Hematopoietic multipotent progenitor cell treated with erythropoietin and hydrocortisone succinate and interleukin-3 and kit ligand, for 15 days (in vitro differentiated cells): ENCODE measurements at regions not wholly inside any gene's neighbourhood (a gene's known extent, or its start where the extent isn't known, plus 50 kb on each side); places are given as distances from the start of the nearest gene placed in this dataset.

Source experiments
- DNase-seq: peaks from one replicate; pipeline ENCODE4 v3.0.0-alpha.2; 2015; ENCODE audit warnings: low spot score

DNA sequence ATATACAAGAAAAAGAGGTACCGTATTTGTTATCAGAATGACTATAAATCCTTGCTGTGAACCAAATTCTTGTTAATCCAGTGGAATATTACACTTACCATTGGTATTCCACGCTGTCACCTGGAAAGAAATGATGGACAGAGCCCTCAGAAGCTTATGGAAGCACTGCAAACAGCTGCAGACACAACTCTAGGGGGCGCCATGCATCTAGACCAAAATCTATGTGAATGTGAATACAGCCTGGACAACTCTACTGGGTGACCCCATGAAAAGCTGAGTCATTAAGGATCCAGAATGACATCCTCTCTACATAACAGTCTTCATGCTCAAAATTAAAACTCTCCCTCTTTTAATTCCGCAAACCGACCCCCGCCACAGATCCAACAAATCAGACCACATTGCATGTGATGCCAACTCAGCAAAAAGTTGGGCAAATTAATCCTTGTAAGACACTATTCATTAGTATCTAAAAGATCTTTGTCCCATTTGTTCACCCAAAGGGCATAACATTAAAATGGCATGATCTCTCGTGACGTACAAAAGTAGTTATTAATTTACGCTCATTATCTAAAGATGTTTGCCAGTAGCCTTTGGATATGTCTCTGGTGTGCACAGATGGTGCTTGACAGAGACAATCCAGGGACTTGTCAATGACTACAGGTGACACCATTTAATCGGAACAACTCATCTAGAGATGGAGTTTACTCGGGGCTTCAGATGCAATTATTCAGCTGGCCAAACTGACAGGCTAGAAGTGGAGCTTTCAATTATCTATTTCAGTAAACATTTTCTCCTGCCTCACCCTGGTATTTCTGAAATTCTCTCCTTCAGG lies 552.7 kb upstream of the PSMD7 start:
- DNase-seq = no peak

DNA sequence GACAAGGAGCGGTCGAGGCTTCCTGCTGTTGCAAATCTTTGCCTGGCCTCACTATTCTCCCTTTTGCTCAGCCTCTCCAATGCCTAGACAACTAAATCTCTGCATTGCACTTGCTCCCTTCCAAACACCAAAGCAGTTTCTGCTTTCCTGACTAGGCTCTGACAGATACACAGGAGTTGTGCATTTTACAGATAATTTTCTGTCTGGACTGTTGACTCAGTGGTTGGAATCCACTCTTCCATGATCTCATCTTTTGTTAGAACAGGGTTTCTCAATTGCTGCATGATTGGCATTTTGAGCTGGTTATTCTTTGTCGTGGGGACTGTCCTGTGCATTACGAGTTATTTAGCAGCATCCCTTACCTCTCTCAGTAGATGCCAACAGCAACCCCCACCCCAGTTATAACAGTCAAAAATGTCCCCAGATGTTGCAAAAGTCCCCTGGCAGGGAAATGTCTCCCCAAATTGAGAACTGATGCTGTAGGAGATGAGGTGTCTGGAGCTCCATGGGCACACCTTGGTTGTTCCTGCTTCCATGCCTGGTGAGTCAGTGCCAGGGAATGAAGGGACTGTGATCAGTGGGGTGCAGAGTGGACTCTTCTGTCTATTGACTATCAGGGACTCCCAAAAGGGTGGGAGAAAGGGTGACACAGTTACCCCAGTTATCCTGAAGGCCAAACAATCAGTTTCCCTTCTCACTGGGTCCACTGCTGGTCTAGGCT lies 557.4 kb upstream of the PSMD7 start:
- no peak for DNase-seq

DNA sequence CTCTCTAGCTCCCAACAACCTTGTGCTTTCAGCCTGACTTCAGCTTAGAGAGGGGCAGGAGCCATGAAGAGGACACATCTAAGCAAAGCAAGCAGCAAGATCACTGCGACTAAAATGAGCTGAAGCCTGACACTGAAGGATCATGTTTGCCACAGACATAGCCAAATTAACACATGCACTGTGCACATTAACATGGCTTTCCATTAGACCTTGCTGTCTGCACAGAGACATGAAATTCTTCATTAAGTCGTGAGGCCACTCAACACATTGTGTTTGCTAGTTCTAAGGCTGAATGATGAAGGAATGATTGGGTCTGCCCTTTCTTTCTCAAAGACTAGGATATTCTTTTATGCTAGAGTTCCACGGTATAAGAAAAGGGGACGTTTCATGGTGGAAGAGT lies 558.3 kb upstream of the PSMD7 start:
- no peak for DNase-seq

DNA sequence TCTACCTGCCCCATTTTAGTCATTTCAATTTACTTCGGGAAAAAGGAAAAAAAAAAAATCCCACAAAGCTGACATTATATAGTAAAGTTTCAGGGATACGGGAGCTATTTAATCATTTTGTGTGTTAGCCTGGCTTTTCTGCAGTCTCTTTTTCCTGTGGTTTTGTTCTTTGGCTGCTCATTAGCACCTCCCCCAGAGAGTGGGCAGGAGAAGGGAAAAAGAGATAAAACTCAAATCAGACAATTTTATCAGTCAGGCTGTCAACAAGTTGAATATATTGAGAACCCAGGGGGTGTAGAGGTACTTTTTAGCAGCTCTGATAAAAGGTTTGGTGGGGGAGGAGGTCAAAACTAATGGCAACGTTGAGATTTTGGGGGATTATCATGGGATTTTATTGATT lies 559.0 kb upstream of the PSMD7 start:
- no peak for DNase-seq

DNA sequence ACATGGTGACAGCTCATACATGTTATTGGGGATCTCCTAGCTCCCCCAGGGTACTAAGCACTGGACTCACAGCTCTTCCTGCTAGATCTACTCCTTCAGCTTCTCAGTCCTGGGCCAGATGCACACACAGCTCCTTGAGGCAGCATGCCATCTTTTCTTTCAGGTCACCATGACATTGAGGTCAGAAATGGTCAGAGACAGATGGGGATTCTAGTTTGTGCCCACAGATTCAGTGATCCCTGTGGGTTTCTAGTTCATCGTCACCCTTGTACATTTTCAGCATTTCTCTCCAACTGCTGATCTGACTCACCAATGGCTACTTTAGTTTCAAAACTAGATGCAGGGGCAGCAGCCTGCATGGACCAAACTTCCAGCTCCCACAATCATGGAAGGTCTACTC lies 560.7 kb upstream of the PSMD7 start:
- no peak for DNase-seq

DNA sequence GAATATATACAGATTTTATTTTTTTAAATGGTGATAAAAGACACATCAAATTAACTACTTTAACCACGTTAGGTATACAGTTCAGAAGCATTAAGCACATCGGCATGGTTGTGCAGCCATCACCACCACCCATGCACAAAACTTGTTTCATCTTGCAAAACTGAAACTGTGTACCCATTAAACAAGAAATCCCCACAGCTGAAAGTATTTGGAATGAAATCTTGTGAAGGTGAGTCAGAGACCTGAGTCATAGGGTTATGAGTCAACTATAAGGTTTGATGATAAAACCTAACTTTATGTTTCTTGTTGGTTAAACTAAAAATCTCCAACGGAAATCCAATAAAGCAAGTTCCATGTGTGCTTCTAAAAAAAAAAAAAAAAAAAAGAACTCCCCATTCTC lies 561.6 kb upstream of the PSMD7 start:
- DNase-seq = no peak

DNA sequence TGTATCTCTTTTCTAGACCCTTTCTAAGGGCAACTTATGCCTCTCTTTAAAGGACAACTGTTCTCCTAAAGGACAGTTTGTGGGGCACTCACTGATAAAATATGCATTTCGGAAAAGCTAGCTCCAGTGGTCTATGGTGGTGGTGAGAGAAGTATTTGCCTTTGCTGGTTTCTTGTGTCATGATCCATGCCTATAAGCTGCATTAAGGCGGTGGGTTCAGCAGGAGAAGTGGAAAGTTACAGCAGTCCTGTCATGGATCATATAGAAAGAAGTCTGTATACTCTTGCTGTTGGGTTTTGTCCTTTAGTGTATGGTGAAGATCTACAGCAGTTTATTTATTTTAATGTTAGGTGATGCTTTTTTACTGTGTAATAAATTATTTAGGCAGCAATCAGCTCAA lies 563.9 kb upstream of the PSMD7 start:
- no peak for DNase-seq

DNA sequence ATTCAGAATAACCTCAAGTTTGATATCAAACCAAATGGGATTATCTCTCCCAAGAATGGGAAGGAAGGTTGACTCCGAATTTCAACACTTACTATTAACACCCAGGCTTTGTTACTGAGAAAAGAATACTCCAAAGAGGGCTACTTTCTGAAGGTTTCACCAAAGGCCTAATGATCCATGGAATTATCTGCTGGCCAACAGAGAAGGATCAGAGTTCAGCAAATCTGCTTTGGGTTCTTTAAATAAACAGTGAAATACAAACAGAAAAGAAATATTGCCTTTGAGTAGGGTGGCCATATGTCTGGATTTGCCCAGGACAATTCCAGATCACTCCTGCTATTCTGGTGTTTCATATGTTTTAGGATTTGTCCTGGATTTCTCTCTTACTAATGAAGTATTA lies 564.5 kb upstream of the PSMD7 start:
- DNase-seq = no peak

DNA sequence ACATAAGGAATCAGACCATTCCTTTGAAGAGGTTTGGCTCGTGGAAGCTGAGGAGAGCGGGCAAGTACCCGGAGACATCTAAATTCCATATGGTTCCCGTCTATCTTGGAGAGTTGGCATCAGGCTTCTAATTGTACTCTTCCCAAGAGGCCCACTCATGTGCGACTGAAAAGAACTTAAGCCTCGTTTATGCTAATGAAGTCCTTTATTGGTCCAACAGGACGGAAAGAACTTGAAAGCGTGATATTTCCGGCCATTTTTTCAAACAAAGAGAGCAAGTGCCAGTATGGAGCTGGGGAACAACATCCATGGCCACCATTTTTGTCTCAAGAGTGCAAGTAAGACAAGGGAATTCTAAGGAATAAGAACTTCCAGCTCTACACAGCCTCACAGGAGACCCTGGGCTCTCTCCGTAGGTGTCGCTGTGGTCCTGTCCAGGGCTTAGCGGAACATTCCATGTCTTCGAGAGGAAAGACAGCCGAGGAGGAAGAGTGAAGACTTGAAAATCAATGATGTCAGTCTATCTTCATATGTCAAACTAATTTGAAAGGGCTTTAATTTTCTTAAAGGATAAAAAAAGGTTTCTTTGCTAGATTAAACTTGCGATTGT lies 566.0 kb upstream of the PSMD7 start:
- DNase-seq = no peak

DNA sequence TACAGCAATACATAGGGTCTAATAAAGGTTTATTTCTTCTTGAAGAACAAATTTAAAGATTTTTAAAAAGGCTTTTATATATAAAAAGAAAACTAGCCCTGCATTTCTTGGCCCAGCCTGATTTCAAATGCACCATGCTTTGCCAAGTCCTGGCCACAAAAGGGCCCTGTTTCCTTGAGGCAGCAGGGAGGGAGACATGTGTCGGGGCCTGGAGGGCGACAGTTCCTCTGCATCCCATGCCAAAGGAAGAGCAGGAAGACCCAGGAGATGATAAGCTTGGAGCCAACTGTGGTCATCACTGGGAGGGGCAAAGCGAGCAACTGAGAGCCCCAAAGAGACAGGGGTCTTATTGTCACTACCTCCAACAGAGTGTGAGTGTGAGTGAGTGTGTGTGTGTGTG lies 571.5 kb upstream of the PSMD7 start:
- no peak for DNase-seq

DNA sequence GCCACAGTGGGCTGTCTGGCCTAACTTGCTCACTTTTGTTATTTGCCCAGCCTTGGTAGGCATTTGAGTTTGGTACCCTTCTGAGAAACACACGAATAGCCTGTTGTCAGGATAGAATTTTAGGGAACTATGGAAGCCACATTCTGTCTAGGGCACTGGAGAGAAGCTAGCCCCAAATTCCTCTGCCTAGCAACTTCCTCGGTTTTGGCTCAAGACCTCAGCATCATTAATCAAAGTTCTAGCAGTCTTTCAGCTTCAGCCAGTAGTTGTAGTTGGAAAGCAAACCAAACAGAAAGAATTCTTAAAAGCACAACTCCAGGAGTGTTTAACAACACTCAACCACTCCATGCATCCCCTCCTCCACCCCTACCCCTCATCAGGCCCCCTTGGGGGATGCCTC lies 572.1 kb upstream of the PSMD7 start:
- DNase-seq = no peak

DNA sequence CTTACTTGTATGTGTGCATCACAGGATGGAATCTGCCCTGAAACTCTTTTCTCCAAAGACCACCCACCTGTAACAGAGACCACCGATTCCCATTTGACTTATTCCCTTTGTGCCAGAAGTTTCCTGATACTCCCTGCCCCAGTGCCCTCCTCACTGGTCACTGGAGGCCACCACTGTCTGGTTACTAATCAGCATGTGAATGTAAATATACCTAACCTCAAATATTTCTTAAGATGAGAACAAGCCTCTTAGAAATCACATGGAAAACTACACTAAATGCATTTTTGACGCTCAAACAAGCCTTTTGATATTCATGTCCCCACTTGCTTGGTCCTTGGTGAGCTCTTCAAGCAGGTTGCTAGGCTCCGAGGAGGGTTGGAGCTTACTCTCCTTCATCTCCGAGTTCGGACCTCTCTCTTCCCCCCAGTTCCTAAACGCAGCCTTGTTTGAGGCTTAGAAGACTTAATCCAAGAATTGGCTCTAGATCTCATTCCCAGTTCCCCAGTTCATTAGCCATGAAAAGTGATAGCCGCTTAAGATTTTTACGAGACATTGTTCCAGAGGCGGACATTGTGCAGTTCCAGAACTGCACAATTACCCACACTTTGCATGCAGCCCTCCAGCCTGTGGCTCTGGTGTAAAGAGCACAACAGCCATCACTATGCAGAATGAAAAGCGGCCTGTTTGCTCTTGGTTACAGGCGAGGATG lies 579.2 kb upstream of the PSMD7 start:
- DNase-seq = no peak

DNA sequence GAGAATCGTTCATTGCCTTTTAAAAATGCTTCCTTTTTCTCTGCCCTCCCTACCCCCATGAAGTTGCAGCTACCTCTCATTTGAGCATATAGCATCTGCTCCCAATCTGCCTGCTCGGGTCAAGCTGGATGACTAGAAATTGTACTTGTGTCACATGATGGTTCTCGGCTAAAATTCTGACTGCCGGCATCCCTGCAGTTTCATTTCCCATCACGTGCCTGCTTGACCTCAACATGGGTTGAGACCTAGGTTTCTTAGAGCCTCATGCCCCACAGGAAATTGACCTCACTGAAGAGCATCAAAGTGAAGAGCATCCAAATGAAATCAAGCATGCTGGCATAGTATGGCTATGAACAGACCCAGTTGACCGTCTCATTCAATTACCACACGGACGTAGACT lies 581.6 kb upstream of the PSMD7 start:
- DNase-seq = no peak

DNA sequence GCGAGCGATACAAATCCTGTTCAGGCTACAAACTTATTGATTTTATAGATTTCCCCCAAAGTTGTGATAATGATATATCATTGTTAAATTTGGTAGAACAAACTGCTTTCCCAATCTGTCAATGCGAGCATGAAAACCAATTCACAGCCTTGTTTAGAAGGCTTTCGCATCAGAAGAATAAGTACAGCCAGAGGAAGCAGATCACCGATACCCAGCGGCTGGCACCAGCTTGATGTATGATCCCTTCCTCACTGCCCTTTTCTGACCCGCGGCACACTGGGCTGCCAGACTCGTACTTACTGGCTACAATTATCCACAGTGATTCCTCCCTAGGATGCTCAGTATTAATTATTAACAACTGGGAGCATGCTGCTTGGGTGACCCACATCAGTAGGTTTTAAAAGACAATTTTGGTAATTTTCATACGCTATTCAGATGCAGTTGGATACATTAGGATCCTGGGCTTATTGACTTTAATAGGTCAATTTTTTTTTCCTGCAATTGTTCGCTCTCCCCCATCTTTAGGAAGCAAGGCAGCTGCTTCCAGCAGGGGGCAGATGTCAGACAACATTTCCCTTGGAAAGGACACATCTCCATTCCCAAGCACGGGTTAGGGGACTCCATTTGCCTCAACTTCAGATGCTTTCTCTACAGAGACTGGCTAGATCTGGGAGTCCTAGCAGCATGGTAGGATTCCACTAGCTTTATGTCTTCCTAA lies 582.7 kb upstream of the PSMD7 start:
- DNase-seq = no peak

DNA sequence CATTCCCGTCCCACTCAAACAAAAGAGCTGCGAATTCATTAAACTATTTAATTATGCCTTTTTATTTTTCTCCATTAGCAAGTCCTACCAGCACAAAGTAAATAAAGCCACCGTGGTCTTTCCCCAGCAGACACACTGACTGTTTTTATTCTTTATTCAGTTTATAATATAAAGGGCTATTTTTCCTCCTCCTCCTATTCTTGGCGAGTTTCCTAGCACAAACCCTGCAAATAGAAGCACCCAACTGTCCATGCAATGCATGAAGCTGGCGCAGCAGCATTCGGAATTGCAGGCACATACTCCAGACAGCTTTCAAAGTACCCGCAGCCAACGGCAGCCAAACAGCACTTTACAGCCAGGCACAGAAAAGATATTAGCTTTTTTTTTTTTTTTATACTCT lies 583.4 kb upstream of the PSMD7 start:
- no peak for DNase-seq

DNA sequence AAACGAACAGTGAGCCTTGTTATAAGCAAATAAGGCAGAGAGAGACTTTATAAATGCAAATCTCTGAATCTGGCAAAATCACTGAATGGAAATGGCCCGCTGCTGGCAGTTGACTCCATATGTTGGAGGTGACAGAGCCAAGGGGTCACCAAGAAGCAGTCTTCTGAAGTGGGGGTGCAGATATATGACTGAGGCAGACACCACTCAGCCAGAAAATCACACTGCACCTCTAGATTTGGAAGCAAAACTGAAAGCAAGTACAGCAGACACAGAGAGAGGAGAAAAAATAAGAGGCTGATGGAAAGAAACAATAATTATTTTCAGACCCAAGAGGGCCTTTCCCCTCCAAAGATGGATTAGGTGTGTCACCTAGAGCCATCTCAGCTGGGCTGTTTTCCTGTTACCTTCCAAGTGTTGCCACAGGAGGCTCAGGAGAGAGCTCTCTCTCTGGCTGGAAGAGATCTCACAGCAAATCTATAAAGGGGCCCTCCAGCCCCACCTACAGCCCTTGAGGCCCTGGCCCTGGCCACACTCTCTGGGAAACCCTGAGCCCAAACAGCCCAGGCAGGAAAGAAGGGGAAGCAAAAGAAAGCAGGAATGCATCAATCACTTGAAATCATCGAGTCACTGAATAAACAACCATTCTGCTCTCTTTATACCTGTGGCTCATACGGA lies 585.1 kb upstream of the PSMD7 start:
- no peak for DNase-seq

DNA sequence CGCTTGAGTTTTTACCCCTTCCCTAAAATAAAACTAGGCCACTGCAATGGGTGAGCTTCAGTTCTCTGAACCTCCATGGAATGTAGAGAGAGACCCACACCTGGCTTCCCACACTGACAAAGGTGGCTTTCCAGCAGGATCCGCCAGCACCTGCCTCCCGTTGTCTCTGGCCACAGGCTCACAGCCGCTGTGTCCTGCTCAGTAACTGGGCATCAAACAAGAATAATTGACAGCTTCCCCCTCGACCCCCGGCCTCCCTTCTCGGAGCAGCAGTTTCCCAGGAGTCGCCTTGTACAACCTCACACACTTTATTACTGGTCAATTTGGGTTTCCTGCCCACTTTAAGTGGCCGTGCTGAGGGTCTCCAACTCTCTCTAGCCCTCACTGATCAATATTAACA lies 586.1 kb upstream of the PSMD7 start:
- DNase-seq = no peak

DNA sequence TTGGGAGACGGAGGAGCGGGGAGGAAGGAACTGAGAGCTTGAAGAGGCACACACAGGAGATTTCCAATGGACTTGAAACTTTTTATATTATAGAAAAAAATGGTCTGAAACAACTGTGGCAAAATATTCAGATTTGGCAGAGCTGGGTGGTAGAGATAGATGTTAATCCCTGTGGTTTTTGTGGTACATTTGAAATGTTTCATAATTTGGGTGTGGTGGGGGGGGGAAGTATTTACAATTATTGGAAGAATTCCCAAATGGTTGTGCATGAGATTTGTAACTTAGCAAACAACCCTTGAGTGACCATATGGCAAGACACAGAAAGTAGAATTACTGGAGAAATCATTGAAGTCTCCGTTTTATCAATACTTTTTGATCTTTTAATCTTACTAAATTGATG lies 588.8 kb upstream of the PSMD7 start:
- DNase-seq = no peak

DNA sequence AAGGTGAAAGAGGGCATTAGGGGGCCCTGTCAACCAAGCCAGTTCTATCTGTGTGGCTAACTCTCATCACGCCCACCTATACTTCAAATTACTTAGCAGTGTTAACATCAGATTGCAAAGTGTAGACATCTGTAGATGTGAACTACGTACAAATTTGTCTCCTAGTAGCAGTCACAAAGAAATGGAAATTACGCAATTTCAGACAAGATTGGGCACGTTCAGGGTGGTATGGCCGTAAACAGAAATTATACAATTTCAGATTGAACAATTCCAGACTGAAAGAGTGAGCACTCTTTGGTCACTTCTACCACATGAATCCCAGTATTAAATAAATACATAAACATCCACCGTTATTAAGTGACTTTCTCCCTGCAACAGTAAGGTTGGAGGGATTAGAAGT lies 592.7 kb upstream of the PSMD7 start:
- no peak for DNase-seq

DNA sequence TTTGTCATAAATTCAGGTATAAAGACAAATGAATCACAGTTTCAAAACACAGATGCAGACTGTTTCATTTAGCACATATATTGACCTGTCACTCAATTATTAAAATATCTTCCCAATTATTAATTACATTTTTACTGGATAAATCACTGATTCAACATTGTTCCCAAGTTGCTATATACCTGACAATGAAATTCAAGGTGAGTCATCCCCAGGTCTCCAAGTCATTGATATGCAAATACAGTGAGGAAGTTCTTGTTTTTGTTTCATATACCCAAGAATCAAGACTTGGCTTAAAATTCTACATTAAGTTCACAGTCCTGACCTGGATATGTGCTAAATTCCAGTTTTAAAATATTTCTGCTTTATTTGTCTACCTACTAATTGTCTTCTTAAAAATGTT lies 599.3 kb upstream of the PSMD7 start:
- DNase-seq = no peak

DNA sequence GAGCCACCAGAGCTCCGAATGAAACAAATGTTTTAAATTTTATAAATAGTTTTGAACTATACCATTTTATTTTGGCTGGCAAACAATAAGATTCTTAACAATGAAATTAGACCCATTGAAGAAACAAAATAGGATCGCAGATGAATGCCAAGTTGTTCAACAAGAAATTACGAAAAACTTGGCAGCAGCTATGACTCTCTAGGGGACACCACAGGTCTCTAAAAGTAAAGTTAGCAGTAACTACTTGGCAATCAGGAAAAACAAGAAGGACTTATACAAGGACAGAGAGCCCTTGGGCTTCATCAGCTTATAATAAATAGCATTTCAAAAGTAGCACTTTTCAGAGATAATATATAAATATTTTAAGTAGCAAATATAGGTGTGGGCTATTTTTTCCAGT lies 603.8 kb upstream of the PSMD7 start:
- DNase-seq = no peak

DNA sequence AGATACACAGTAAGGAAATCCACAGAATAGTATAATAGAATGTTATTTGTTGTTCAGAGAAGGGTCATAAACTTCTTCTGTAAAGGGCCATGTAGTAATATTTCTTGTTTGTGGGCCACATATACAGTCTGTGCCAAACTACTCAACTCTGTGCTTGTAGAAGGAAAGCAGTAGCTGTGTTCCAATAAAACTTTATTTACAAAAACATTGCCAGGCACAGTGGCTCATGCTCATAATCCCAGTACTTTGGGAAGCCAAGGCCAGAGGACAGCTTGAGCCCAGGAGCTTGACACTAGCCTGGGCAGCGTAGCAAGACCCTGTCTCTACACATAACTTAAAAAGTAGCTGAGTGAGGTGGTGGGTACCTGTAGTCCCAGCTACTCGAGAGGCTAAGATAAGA lies 612.8 kb upstream of the PSMD7 start:
- DNase-seq = no peak
